ENCODE measurements at regions not wholly inside any gene's neighbourhood (a gene's known extent, or its start where the extent isn't known, plus 50 kb on each side); places are given as distances from the start of the nearest gene placed in this dataset.

DNA sequence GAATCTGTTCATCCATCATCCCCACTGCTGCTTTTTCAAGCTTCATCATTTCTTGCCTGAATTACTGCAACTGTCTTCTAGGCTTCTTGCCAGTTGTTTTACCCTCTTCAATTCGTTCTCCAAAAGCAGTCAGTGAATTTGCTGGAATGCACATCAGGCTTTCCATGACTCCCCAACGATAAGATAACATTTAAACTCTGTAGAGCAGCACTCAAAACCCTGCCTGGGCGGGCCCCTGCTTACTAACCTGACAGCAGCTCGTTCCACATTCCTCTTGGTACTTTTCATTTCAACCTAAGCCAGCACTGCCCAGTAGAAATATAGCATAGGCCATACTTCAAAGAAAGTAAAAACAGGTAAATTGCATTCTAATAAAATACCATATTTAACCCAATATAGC lies 342.9 kb downstream of the SUCLG1 start:
- TF ChIP-seq, protein P1, sequence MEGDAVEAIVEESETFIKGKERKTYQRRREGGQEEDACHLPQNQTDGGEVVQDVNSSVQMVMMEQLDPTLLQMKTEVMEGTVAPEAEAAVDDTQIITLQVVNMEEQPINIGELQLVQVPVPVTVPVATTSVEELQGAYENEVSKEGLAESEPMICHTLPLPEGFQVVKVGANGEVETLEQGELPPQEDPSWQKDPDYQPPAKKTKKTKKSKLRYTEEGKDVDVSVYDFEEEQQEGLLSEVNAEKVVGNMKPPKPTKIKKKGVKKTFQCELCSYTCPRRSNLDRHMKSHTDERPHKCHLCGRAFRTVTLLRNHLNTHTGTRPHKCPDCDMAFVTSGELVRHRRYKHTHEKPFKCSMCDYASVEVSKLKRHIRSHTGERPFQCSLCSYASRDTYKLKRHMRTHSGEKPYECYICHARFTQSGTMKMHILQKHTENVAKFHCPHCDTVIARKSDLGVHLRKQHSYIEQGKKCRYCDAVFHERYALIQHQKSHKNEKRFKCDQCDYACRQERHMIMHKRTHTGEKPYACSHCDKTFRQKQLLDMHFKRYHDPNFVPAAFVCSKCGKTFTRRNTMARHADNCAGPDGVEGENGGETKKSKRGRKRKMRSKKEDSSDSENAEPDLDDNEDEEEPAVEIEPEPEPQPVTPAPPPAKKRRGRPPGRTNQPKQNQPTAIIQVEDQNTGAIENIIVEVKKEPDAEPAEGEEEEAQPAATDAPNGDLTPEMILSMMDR (IDR thresholded peaks at IDR 0.05; ENCODE audit: insufficient read depth, low read length, poor library complexity, severe bottlenecking), result no peak
- no peak for TF ChIP-seq EZH2phosphoT487 (conservative IDR thresholded peaks at IDR 0.05; ENCODE audit: low read length)

Measured in SU-DHL-6 (cell line).